MM.1S (cell line): ENCODE measurements at regions not wholly inside any gene's neighbourhood (a gene's known extent, or its start where the extent isn't known, plus 50 kb on each side); places are given as distances from the start of the nearest gene placed in this dataset.

Source experiments
- DNase-seq: peaks from one replicate; pipeline ENCODE4 v3.0.0-alpha.2; 2015
- H2AFZ ChIP-seq: fragments of 300-600 bp; sonication (generic); 2 replicates; pipeline ENCODE4 v1.6.0; 2016; ENCODE audit warnings: antibody characterized with exemption, low read length
- H3F3A ChIP-seq: fragments of 300-600 bp; sonication (generic); 2 replicates; pipeline ENCODE4 v1.6.1; 2016; ENCODE audit warnings: mild to moderate bottlenecking, antibody characterized with exemption, low read length, moderate library complexity, mixed read lengths; ENCODE audit not compliant: insufficient read depth
- H3K27ac ChIP-seq: fragments of 300-600 bp; sonication (generic); 2 replicates; pipeline ENCODE4 v1.5.1; 2016; ENCODE audit warnings: mild to moderate bottlenecking, low read length
- H3K27me3 ChIP-seq: fragments of 300-600 bp; sonication (generic); replicated peaks from 2 replicates; pipeline ENCODE4 v1.6.0; 2016; ENCODE audit warnings: low read length; ENCODE audit not compliant: insufficient read depth
- H3K36me3 ChIP-seq: fragments of 300-600 bp; sonication (generic); replicated peaks from 2 replicates; pipeline ENCODE4 v1.6.1; 2016; ENCODE audit warnings: mild to moderate bottlenecking, low read length, mixed read lengths; ENCODE audit not compliant: insufficient read depth
- H3K4me1 ChIP-seq: fragments of 300-600 bp; sonication (generic); 2 replicates; pipeline ENCODE4 v1.6.1; 2016; ENCODE audit warnings: low read length, mixed read lengths
- H3K4me2 ChIP-seq: fragments of 300-600 bp; sonication (generic); 2 replicates; pipeline ENCODE4 v1.6.0; 2016; ENCODE audit warnings: low read depth, low read length
- H3K4me3 ChIP-seq: fragments of 300-600 bp; sonication (generic); 2 replicates; pipeline ENCODE4 v1.5.1; 2016; ENCODE audit warnings: low read length, mixed read lengths
- H3K79me2 ChIP-seq: fragments of 300-600 bp; sonication (generic); 2 replicates; pipeline ENCODE4 v1.6.1; 2016; ENCODE audit warnings: mixed run types, low read length, mixed read lengths
- H3K9ac ChIP-seq: fragments of 300-600 bp; sonication (generic); 2 replicates; pipeline ENCODE4 v1.6.1; 2016; ENCODE audit warnings: low read length, mixed read lengths
- H3K9me2 ChIP-seq: fragments of 300-600 bp; sonication (generic); replicated peaks from 2 replicates; pipeline ENCODE4 v1.6.1; 2016; ENCODE audit warnings: mild to moderate bottlenecking, low read length, mixed read lengths; ENCODE audit not compliant: insufficient read depth
- H3K9me3 ChIP-seq: fragments of 300-600 bp; sonication (generic); replicated peaks from 2 replicates; pipeline ENCODE4 v1.6.1; 2016; ENCODE audit warnings: mild to moderate bottlenecking, low read length, mixed read lengths; ENCODE audit not compliant: insufficient read depth
- H4K20me1 ChIP-seq: fragments of 300-600 bp; sonication (generic); 2 replicates; pipeline ENCODE4 v1.6.1; 2016; ENCODE audit warnings: mild to moderate bottlenecking, low read length, moderate library complexity, mixed read lengths; ENCODE audit not compliant: insufficient read depth
- CTCF ChIP-seq: fragments of 300-600 bp; sonication (generic); IDR thresholded peaks from 2 replicates; pipeline ENCODE4 v1.5.1; 2016; ENCODE audit warnings: antibody characterized with exemption, low read length, mixed read lengths
- EZH2 ChIP-seq: fragments of 300-600 bp; sonication (generic); optimal IDR thresholded peaks from 2 replicates; pipeline ENCODE3; 2017; ENCODE audit warnings: low read depth, mild to moderate bottlenecking, antibody characterized with exemption, low read length, mixed read lengths
- EZH2phosphoT487 ChIP-seq: fragments of 300-600 bp; sonication (generic); IDR thresholded peaks from 2 replicates; pipeline ENCODE4 v1.6.1; 2018; ENCODE audit warnings: antibody characterized with exemption, low read length

- TF ChIP-seq EZH2phosphoT487 (no peak), EZH2 (no peak), CTCF (no peak)
- Histone ChIP-seq H4K20me1 (no peaks in the 10 kb centered on the region), H3K9me2 (no peaks in the 10 kb centered on the region), H3K36me3 (no peaks in the 10 kb centered on the region), H3F3A (no peaks in the 10 kb centered on the region), H3K4me3 (no peak overlapping the region), H3K79me2 (no peaks in the 10 kb centered on the region), H3K9ac (no peak overlapping the region), H3K27ac (no peak overlapping the region), H3K27me3 (no peaks in the 10 kb centered on the region), H3K4me2 (no peak overlapping the region), H3K9me3 (no peaks in the 10 kb centered on the region), H3K4me1 (no peaks in the 10 kb centered on the region), H2AFZ (no peak overlapping the region)
- DNase-seq: no peak
Measured at GRCh38 chr14:39492267-39492666, 60.0 kb upstream of the FBXO33 start.

GRCh38 chr14:39491134-39491571 lies 58.9 kb upstream of the FBXO33 start:
- TF ChIP-seq CTCF: peak; percentile 19
- no peak for TF ChIP-seq EZH2phosphoT487
- TF ChIP-seq EZH2: no peak
- Histone ChIP-seq H3K9me2 (no peaks in the 10 kb centered on the region), H3K27me3 (no peaks in the 10 kb centered on the region), H3K27ac (no peak overlapping the region), H4K20me1 (no peaks in the 10 kb centered on the region), H3F3A (no peaks in the 10 kb centered on the region), H3K4me3 (no peak overlapping the region), H3K4me1 (no peaks in the 10 kb centered on the region), H3K4me2 (no peak overlapping the region), H2AFZ (no peak overlapping the region), H3K36me3 (no peaks in the 10 kb centered on the region), H3K9me3 (no peaks in the 10 kb centered on the region), H3K79me2 (no peaks in the 10 kb centered on the region), H3K9ac (no peak overlapping the region)
- DNase-seq: peak; percentile 7

- H3K9me3 ChIP-seq: no peaks in the 10 kb centered on the region
- H3K79me2 ChIP-seq: no peaks in the 10 kb centered on the region
- DNase-seq: no peak
- no peak overlapping the region for H3K4me3 ChIP-seq
- H3F3A ChIP-seq: no peaks in the 10 kb centered on the region
- H3K27me3 ChIP-seq: no peaks in the 10 kb centered on the region
- no peaks in the 10 kb centered on the region for H3K9me2 ChIP-seq
- no peak for TF ChIP-seq CTCF
- TF ChIP-seq EZH2: no peak
- TF ChIP-seq EZH2phosphoT487: no peak
- no peaks in the 10 kb centered on the region for H4K20me1 ChIP-seq
- H3K27ac ChIP-seq: no peak overlapping the region
- no peak overlapping the region for H3K9ac ChIP-seq
- H3K4me1 ChIP-seq: no peaks in the 10 kb centered on the region
- no peak overlapping the region for H2AFZ ChIP-seq
- no peak overlapping the region for H3K4me2 ChIP-seq
- H3K36me3 ChIP-seq: no peaks in the 10 kb centered on the region
Measured at GRCh38 chr14:39488600-39488999, 56.4 kb upstream of the FBXO33 start.
